Adipocyte (in vitro differentiated cells): ENCODE measurements at regions not wholly inside any gene's neighbourhood (a gene's known extent, or its start where the extent isn't known, plus 50 kb on each side); places are given as distances from the start of the nearest gene placed in this dataset.

Experiments used
- DNase-seq: peaks from one replicate; pipeline ENCODE4 v3.0.0-alpha.2; 2015; ENCODE audit warnings: low read depth
- H3K27me3 ChIP-seq: replicated peaks from 2 replicates; pipeline ENCODE4 v1.7.0; 2013; ENCODE audit warnings: mild to moderate bottlenecking, low read length, moderate library complexity; ENCODE audit not compliant: control insufficient read depth, insufficient read depth
- H3K36me3 ChIP-seq: 2 replicates; pipeline ENCODE4 v1.7.0; 2013; ENCODE audit warnings: low read length, mild to moderate bottlenecking, moderate library complexity; ENCODE audit not compliant: control insufficient read depth, insufficient read depth, severe bottlenecking
- H3K4me1 ChIP-seq: 2 replicates; pipeline ENCODE4 v1.7.0; 2013; ENCODE audit warnings: mild to moderate bottlenecking, low read length, moderate library complexity; ENCODE audit not compliant: control insufficient read depth, insufficient read depth
- H3K4me3 ChIP-seq: 2 replicates; pipeline ENCODE4 v1.7.0; 2013; ENCODE audit warnings: mild to moderate bottlenecking, low read length, moderate library complexity
- H3K9ac ChIP-seq: 2 replicates; pipeline ENCODE4 v1.7.0; 2013; ENCODE audit warnings: mild to moderate bottlenecking, low read length, moderate library complexity
- H3K9me3 ChIP-seq: 2 replicates; pipeline ENCODE4 v1.7.0; 2013; ENCODE audit warnings: mild to moderate bottlenecking, low read length, moderate library complexity; ENCODE audit not compliant: control insufficient read depth

- DNase-seq, result no peak
- peaks cover 19% of the 10 kb centered on the region for H3K4me1 ChIP-seq
- H3K9me3 ChIP-seq, result no peaks in the 10 kb centered on the region
- H3K4me3 ChIP-seq, result no peak overlapping the region
- no peak overlapping the region for H3K9ac ChIP-seq
- no peaks in the 10 kb centered on the region for H3K27me3 ChIP-seq
- H3K36me3 ChIP-seq, result no peaks in the 10 kb centered on the region
Measured at GRCh38 chr1:219665089-219665488, 52.2 kb upstream of the ZC3H11B start.

- no peak for DNase-seq
- H3K36me3 ChIP-seq, result no peaks in the 10 kb centered on the region
- no peak overlapping the region for H3K9ac ChIP-seq
- H3K9me3 ChIP-seq, result no peaks in the 10 kb centered on the region
- H3K4me3 ChIP-seq, result no peak overlapping the region
- H3K4me1 ChIP-seq, result peaks cover 25% of the 10 kb centered on the region
- H3K27me3 ChIP-seq, result no peaks in the 10 kb centered on the region
Measured at GRCh38 chr1:219664310-219665029, 51.6 kb upstream of the ZC3H11B start.
